GM12874 (cell line): ENCODE measurements at regions not wholly inside any gene's neighbourhood (a gene's known extent, or its start where the extent isn't known, plus 50 kb on each side); places are given as distances from the start of the nearest gene placed in this dataset.

Experiments used
- TF ChIP-seq, protein P1 (sequence below): IDR thresholded peaks from 2 replicates; pipeline ENCODE4 v1.5.1; 2011; ENCODE audit warnings: low read depth, mild to moderate bottlenecking, control low read depth, low read length, moderate library complexity; ENCODE audit not compliant: insufficient read depth

DNA sequence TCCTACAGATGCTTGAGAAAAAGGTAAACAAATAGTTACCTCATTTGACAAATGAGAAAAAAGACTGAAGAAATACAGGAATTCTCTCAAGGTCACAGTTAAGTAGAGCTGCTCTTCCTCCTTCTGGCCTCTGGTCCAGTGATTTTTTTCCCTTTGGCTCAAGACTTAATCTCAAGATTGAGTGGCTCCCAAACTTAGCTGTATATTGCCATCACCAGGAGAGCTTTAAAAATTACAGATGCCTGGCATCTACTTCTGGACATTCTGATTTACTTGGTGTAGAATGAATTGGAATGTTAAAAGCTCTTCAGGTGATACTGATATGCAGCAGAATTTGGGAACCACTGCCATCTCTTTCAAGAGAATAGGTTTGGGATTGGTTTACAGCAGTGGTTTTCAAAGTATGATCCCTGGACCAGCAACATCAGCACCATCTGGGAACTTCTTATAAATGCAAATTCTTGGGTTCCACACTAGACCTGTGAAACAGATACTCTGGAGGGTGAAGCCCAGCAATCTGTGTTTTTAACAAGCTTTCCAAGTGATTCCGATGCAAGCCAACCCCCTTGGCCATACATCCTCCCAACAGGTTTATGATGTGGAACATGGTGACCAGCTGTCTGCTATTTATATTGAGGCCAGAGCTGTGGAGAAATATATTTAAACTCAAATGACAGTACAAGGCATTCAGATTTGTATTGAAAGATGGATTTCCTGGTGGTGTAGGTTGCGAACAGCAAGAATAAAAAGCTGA, 333.0 kb upstream of the RARB start:
- TF ChIP-seq, protein P1, sequence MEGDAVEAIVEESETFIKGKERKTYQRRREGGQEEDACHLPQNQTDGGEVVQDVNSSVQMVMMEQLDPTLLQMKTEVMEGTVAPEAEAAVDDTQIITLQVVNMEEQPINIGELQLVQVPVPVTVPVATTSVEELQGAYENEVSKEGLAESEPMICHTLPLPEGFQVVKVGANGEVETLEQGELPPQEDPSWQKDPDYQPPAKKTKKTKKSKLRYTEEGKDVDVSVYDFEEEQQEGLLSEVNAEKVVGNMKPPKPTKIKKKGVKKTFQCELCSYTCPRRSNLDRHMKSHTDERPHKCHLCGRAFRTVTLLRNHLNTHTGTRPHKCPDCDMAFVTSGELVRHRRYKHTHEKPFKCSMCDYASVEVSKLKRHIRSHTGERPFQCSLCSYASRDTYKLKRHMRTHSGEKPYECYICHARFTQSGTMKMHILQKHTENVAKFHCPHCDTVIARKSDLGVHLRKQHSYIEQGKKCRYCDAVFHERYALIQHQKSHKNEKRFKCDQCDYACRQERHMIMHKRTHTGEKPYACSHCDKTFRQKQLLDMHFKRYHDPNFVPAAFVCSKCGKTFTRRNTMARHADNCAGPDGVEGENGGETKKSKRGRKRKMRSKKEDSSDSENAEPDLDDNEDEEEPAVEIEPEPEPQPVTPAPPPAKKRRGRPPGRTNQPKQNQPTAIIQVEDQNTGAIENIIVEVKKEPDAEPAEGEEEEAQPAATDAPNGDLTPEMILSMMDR: no peak

DNA sequence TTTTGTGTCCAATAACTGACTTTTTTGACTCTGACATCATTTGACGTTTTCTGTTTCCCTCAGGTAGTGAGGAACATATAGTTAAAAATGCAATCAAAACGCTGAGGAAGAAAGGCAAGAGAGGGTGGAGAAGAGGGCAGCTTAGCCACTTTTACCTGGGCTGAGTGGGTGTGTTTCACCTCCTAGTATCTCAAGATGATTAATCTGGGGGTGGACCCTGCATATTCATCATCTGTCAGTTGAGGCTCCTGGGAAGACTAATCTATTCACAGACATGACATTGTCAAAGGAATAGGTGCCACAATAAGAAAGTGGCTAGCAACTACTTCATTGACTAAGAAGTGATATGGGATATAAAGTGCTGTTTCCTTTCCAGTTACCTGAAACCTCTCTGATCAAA, 331.5 kb upstream of the RARB start:
- TF ChIP-seq, protein P1: no peak

GRCh38 chr3:25097023-25097422, 331.0 kb upstream of the RARB start:
- TF ChIP-seq, protein P1: no peak

DNA sequence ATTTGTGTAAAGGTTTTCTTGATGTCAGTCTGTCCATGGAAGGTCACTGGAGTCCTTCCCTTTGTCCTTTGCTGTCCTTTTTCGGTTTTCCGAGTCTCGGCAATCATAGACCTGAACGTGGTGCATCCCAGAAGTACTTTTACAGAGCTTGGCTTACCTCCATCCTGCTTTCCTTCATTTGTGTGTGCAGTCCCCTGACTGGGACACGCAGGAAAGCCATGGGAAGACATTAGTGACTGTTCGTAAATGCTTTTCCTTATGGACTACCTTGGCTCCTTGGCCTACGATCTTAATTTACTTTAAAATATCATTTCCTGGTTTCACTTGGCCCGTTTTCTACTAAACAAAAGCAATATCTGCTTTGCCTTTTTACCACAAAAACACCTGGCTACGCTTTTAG, 328.4 kb upstream of the RARB start:
- TF ChIP-seq, protein P1: no peak

- TF ChIP-seq, protein P1: no peak
These were observed 324.7 kb upstream of the RARB start for GRCh38 chr3:25103391-25103790.

GRCh38 chr3:25107918-25108617, 320.0 kb upstream of the RARB start:
- TF ChIP-seq, protein P1: no peak

DNA sequence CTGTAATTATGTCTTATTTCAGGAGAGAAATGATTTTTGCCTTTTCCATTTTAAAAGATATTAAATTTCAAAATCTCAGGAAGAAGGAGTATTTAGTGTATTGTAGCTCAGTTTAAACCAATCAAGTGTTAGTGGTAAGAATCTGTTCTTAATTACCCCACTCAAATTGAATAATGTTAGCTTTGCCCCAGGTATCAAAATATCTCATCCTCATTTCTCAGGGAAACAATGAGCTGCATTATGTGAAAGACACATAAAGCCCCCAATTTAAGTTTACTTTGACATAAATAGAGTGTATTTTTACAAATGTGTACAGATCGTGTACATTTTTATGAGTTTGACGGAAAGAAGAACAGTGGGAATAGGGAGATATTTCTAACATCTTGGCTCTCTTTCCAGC, 317.4 kb upstream of the RARB start:
- TF ChIP-seq, protein P1: no peak
